Stimulated activated CD8-positive, alpha-beta memory T cell treated with anti-CD3 and anti-CD28 coated beads, Interleukin-7, amount 100 ng/mL, for 1 hour (primary cell): ENCODE measurements at regions not wholly inside any gene's neighbourhood (a gene's known extent, or its start where the extent isn't known, plus 50 kb on each side); places are given as distances from the start of the nearest gene placed in this dataset.

Experiments used
- DNase-seq, 2 donors: peaks; one replicate each; pipeline ENCODE4 v3.0.0-alpha.2; 2020; ENCODE audit warnings: low read depth in 2 of 2

- no peak for DNase-seq
These were observed 51.3 kb upstream of the LRRN2 start for GRCh38 chr1:204736836-204737235.

GRCh38 chr1:204738506-204738905, 53.0 kb upstream of the LRRN2 start:
- no peak for DNase-seq

- no peak for DNase-seq
These were observed 54.8 kb upstream of the LRRN2 start for GRCh38 chr1:204740354-204740753.

DNA sequence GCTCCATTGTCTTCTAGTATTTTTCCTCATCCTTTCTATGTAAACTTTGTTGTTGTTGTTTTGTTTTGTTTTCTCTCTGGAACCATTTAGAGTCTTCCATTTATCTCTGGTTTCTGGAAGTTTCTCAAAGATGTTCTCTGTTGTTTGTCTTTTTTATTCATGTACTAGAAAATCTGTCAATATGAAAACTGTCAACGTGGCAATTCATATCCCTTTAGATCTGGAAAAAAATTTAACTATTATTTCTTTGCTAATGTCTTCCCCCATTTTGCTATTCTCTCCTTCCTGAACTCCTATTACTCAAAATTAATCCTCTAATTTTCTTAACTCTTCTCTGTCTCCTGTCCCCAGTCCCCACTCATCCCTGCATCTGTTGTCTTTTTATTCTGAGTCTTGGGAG, 55.9 kb upstream of the LRRN2 start:
- no peak for DNase-seq

DNA sequence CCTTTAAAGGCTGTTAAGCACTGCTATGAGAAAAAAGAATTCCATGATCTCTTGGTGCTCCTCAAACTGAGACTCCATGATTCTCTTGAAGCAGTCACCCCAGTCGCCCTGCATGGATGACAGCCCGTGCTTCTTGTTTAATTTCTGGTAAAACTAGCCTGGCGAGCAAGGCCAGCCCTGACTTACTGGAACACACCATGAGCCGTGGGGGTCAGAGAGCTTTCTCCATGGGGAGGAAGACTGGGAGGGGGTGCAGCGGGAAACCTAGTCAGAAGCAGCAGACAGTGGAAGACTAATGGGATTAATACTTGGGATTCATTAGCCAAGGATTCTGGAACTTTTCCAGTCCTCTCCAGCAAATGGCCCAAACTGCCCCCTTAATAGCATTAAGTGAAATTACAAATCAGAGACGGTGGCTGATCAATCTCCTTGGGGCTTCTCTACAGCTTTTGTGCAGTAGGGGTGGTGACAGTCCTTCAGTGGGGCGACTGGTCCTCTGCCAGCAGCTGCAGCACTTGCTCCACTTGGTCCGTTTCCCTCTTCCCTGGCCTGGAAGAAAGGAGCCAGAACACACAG, 57.2 kb upstream of the LRRN2 start:
- DNase-seq, result no peak

GRCh38 chr1:204744107-204744779, 58.7 kb upstream of the LRRN2 start:
- DNase-seq, result no peak

GRCh38 chr1:204746838-204747442, 61.4 kb upstream of the LRRN2 start:
- DNase-seq, result peak; percentile 7 to 13

DNA sequence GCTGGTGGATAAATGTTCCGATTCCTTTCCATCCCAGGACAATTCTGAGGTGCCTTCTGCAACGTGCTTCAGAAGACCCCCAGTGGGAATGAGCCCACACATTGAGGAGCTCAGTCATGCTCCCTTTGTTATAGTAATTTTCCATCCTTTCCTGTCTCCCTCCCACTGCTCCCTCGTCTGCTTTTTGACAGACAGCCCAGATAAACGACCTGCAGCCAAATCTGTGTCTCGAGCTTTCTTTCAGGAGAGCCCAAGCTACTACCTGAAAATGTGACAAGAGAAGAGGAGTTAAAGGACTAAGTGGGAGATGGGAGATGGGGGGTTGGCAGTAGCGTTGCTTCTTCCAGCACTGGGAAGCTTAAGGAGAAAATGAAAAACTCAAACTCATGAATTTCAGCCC, 65.9 kb upstream of the LRRN2 start:
- no peak for DNase-seq

- DNase-seq, result no peak
These were observed 66.5 kb upstream of the LRRN2 start for GRCh38 chr1:204751883-204752687.

DNA sequence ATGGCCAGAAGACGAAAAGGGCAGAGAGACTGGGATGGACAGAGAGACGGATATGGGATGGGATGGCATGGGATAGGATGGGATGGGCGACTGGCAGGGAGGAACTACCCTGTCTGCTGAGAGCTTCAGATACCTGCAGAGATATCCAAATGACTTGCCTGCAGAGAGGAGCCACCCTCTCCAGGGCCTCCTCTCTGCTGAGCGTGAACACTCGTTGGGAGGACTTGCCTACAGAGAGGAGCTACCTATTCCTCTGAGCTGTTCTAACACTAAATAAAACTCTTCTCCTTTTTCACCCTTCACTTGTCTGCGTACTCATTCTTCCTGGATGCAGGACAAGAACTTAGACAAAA, 67.1 kb upstream of the LRRN2 start:
- no peak for DNase-seq

DNA sequence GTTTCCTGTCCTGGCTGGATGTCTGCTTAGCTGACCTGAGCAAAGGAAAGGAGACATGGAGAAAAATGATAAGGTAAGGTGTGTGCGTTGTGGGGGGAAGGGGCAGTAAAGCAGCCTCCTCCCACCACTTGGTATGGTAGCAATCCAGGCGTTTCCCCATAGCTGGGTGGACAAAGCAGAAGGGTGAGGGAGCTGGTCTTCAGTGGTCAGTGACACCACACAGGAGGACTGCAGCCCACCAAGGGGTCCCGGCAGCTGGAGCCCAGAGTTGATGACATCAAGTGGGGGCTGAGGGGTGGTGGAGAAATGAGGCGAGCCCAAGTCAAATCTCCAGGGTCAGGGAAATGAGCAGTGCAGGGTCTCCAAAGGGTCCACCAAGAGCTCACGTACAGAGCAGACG, 69.3 kb upstream of the LRRN2 start:
- no peak for DNase-seq

DNA sequence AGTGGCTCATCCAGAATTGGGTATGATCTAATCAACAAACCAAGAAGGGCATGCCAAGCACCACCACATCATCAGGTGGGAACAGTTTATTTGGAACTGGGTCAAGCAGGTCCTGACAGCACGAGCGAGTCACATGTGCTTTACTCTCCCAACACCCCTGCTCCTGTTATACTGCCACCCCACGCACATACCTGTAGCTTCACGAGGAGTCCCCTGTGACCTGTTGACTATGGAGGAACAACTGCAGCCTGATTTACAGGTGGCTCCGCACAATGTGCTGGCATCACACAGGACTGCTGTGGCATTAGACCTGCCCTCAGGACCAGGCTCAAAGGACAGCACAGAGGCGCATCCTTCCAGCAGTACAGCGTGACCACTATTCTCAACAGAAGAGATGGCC, 70.8 kb upstream of the LRRN2 start:
- DNase-seq, result no peak

GRCh38 chr1:204756811-204757210, 71.3 kb upstream of the LRRN2 start:
- DNase-seq, result no peak

- no peak for DNase-seq
These were observed 73.1 kb upstream of the LRRN2 start for GRCh38 chr1:204758601-204759000.

GRCh38 chr1:204760350-204760749, 74.8 kb upstream of the LRRN2 start:
- DNase-seq, result no peak

GRCh38 chr1:204760757-204761156, 75.2 kb upstream of the LRRN2 start:
- no peak for DNase-seq

DNA sequence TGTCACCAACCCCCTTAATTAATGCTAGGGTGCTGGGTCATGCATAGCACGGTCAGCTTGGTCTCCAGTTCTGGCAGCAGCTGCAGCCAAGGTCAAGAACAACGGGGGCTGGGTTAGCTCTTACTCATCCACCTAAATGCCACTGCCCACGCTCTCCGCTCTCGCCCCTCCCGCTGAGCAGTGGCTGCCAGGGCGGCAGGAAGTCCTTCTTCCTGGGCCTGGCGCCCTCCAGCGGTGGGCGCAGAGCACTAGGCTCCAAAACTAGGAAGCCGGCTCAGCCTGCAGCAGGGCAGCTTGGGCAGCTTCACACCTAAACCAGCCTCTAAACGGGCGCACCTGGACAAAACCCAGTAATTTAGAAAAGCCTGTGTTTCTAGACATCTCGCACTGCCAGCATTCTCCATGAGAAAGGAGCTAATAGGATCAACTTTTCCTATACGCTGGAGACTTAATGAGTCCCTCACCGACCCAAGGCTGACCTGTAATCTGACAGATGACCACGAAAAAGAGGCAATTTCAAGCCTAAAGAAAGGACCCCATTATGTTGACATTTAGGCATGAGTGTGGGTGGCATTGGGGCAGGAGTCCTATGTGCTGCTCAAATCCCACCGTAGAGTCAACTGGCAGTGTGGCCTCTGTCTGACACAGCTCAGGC, 78.4 kb upstream of the LRRN2 start:
- DNase-seq, result peak; percentile 1 to 45

DNA sequence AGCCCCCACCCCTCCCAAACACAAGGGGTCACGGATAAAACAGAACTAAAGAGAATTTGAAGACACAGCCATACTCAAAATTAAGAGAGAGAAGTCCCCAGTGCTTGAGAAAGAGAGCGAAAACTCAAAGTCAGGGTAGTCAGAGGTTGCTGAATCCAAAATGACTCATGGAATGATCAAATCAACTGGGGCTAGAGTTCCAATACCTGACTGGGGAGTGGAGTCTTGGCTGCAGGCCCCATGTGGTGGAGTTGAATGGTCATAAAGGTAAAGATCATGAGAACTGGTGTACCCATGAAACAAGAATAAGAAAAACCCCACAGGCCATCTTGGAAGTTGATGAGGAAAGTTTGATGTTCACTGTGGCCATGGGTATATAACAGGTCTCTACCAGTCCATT, 84.5 kb upstream of the LRRN2 start:
- no peak for DNase-seq

- DNase-seq, result no peak
These were observed 85.8 kb upstream of the LRRN2 start for GRCh38 chr1:204771358-204771757.

- no peak for DNase-seq
These were observed 87.7 kb upstream of the LRRN2 start for GRCh38 chr1:204773246-204773645.

DNA sequence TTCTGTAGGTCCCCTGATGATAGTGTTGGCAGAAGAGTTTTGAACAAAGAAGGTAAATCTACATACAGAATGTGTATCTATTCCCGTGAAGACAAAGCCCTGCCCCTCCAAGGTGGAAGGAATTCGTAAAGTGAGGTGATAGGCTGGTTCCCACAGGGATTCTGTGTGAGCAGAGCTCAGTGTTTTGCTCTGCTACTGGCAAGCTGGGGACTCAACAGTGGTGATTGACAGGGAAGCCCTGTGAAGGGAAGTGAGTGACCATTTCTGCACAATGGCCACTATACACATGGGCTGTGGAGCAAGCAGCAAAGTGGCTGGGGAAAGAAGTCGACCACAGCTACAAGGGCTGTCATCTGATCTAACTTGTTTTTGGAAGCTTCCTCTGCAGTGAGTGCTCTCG, 90.0 kb upstream of the LRRN2 start:
- DNase-seq, result no peak

DNA sequence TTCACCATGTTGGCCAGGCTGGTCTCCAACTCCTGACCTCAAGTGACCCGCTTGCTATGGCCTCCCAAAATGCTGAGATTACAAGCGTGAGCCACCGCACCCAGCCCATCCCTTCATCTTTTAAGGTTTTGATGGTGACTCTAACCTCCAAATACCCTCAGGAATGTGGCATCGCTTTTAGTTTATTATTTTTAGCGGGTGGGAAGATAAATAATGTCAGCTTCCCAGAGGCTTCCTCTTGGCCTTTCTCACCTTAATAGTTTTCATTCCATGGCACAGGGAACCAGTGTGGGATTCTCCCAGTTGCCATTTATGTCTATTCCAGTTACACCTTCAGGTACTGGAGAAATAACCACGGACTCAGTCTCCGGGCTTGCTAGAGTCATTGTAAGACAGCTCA, 92.1 kb upstream of the LRRN2 start:
- DNase-seq, result no peak
